ENCODE measurements at regions not wholly inside any gene's neighbourhood (a gene's known extent, or its start where the extent isn't known, plus 50 kb on each side); places are given as distances from the start of the nearest gene placed in this dataset.
"Not testable (repeated sequence)": the region's sequence is repeated elsewhere in the genome, so short reads cannot be mapped to it uniquely, and the experiment has no call there.

GRCh38 chr1:109837852-109838570 is 72.6 kb upstream of the CSF1 start:
- ATAC-seq (no peak), DNase-seq (no peak)
- peaks cover 2% of the 10 kb centered on the region for H3K27me3 Mint-ChIP-seq (ENCODE audit: low read depth)
- no peaks in the 10 kb centered on the region for H3K4me1 Mint-ChIP-seq (ENCODE audit: low read depth)
- H3K9me3 Mint-ChIP-seq: peaks cover 4% of the 10 kb centered on the region
- H3K4me3 Mint-ChIP-seq: no peak overlapping the region
- peaks cover 2% of the 10 kb centered on the region for H3K36me3 Mint-ChIP-seq (ENCODE audit: insufficient read depth)

DNA sequence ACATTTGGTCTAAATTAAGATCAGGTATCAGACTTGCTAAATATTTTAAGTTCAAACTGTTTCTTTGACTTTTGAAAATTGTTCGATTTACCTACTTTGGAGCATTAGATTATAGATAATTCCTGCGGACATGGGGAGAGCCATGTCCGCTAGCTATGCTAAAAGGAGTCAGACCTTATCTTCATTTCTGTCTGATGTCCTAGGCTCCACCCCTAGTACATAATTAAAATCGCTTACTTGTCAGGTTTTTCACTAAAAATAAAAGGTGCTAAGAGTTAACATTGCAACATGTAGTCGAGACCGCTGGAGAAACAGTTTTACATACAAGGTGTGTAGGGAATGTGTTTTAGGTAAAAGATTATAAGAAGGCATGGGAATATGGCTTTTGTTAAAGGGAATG is 71.9 kb upstream of the EPS8L3 start:
- H3K4me3 Mint-ChIP-seq; DNase-seq; ATAC-seq; H3K36me3 Mint-ChIP-seq (ENCODE audit: insufficient read depth); H3K27me3 Mint-ChIP-seq (ENCODE audit: low read depth); H3K4me1 Mint-ChIP-seq (ENCODE audit: low read depth): not testable (repeated sequence)
- H3K9me3 Mint-ChIP-seq: peaks cover 11% of the 10 kb centered on the region

DNA sequence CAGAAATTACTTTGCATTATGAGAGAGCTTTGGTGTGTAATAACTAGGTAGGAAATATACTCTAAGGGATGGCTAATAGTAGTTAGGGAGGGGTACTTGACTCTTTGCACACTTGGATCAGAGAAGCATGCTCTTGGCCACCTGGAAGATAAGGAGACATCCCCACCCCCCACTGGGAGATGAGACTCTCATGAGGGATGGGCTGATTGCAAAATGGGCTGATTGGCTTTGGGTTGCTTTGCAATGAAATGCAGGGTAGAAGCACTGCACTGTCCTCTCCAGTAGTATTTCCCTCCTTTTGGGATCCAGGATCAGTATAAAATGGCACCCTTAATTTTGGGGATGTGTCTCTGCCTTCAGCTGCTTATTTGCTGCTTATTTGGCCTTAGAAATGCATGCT is 71.2 kb upstream of the EPS8L3 start:
- Mint-ChIP-seq H3K27me3 (ENCODE audit: low read depth) (no peaks in the 10 kb centered on the region), H3K36me3 (ENCODE audit: insufficient read depth) (peaks cover 2% of the 10 kb centered on the region), H3K9me3 (peaks cover 11% of the 10 kb centered on the region), H3K4me1 (ENCODE audit: low read depth) (no peaks in the 10 kb centered on the region), H3K4me3 (no peak overlapping the region)
- ATAC-seq (no peak), DNase-seq (no peak)

DNA sequence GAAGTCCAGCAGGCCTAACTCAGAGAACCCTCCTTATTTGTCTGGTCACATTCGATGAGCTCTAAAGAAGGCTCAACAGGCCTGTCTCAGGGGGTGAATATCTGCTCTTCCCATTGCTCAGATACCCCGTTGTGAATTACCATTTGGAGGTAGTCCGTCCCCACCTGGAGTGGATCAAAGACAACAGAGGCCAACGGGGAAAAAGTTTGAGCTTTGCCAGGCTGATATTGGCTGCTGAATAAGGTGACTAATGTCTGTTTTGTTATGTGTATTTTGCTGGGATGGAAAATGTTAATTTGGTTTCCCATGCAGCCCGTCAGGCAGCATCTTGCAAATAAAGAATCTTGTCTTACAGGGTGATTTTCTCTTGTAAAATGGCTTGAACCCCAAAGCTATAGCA is 69.2 kb upstream of the EPS8L3 start:
- peaks cover 2% of the 10 kb centered on the region for H3K36me3 Mint-ChIP-seq (ENCODE audit: insufficient read depth)
- H3K27me3 Mint-ChIP-seq (ENCODE audit: low read depth): no peaks in the 10 kb centered on the region
- H3K4me1 Mint-ChIP-seq (ENCODE audit: low read depth): no peaks in the 10 kb centered on the region
- peaks cover 11% of the 10 kb centered on the region for H3K9me3 Mint-ChIP-seq
- H3K4me3 Mint-ChIP-seq: no peak overlapping the region
- no peak for DNase-seq
- no peak for ATAC-seq

DNA sequence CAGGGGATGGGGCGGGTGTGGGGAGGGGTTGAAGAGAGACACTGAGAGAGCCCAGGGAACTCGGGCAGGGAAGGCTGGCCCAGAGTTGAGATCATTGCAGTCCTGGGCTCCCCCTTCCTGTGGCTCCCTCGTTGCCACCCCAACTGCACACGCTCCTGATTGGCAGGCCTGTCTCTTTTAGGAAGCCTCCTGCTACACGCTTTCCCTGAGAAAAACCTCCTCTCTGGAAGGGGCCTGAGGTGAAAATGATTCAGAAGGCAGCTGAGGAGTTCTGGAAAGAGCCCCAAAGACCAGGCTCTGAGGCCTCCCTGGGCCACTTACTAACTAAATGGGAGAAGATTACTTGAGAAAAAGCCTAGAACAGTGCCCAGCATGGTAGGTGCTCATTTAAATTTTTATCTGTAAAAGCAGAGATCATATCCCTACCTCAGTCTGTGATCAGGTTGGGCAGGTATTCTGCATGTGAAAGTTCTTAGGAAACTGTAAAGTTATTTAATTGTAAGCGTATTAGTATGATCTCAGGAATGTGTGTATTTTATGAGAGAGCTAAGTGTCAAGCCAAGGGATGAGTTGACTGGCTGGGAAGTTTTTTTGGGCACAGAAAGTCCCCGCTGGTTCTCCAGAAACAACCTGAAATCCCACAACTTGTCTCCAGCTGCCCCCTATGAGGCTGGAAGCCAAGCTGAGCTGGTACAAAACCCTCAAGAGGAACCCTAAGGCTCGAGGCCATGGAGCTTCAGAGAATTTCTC is 65.2 kb upstream of the EPS8L3 start:
- H3K9me3 Mint-ChIP-seq: peaks cover 7% of the 10 kb centered on the region
- no peaks in the 10 kb centered on the region for H3K36me3 Mint-ChIP-seq (ENCODE audit: insufficient read depth)
- H3K27me3 Mint-ChIP-seq (ENCODE audit: low read depth): no peaks in the 10 kb centered on the region
- H3K4me3 Mint-ChIP-seq: no peak overlapping the region
- DNase-seq (no peak), ATAC-seq (no peak)
- peaks cover 1% of the 10 kb centered on the region for H3K4me1 Mint-ChIP-seq (ENCODE audit: low read depth)

DNA sequence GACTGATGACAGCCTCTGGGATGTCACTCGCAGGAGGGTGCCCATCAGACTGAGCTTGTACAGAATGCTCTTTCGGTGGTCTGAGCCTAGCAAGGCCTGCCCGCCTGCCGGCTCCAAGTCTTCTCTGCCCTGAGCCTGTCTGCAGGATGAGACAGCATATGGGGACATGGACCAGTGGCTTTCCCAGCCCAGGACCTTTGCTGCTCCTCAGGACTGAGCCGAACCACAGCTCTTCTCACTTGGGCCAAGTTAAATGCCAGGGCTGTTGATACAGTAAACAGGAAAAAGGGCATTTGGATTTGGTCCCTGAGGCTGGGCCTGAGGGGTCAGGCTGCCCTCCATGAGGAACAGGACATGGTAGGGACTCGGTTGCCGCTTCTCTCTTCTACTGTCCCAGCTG is 64.3 kb upstream of the EPS8L3 start:
- peaks cover 1% of the 10 kb centered on the region for H3K4me1 Mint-ChIP-seq (ENCODE audit: low read depth)
- H3K36me3 Mint-ChIP-seq (ENCODE audit: insufficient read depth): no peaks in the 10 kb centered on the region
- H3K27me3 Mint-ChIP-seq (ENCODE audit: low read depth): no peaks in the 10 kb centered on the region
- no peak for ATAC-seq
- H3K4me3 Mint-ChIP-seq: no peak overlapping the region
- peaks cover 7% of the 10 kb centered on the region for H3K9me3 Mint-ChIP-seq
- no peak for DNase-seq

DNA sequence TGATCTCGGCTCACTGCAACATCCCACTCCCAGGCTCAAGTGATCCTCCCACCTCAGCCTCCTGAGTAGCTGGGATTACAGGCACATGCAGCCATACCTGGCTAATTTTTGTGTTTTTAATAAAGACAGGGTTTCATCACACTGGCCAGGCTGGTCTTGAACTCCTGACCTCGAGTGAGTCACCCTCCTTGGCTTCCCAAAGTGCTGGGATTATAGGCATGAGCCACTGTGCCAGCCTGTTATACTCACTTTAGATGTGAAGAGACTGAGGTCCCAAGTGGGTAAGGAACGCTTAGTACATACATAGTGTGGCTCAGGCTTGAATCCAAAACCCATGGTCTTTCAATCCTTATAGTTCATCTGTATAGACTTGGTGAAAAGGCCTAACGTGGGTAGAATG is 63.7 kb upstream of the EPS8L3 start:
- Mint-ChIP-seq H3K27me3 (ENCODE audit: low read depth) (no peaks in the 10 kb centered on the region), H3K36me3 (ENCODE audit: insufficient read depth) (no peaks in the 10 kb centered on the region), H3K4me1 (ENCODE audit: low read depth) (peaks cover 1% of the 10 kb centered on the region), H3K4me3 (no peak overlapping the region), H3K9me3 (peaks cover 7% of the 10 kb centered on the region)
- no peak for ATAC-seq
- no peak for DNase-seq

- Mint-ChIP-seq H3K4me3 (no peak overlapping the region), H3K9me3 (peaks cover 4% of the 10 kb centered on the region), H3K36me3 (ENCODE audit: insufficient read depth) (no peaks in the 10 kb centered on the region), H3K4me1 (ENCODE audit: low read depth) (peaks cover 1% of the 10 kb centered on the region), H3K27me3 (ENCODE audit: low read depth) (no peaks in the 10 kb centered on the region)
- DNase-seq (no peak), ATAC-seq (no peak)
Observed at GRCh38 chr1:109826930-109827349, 63.2 kb upstream of the EPS8L3 start.

DNA sequence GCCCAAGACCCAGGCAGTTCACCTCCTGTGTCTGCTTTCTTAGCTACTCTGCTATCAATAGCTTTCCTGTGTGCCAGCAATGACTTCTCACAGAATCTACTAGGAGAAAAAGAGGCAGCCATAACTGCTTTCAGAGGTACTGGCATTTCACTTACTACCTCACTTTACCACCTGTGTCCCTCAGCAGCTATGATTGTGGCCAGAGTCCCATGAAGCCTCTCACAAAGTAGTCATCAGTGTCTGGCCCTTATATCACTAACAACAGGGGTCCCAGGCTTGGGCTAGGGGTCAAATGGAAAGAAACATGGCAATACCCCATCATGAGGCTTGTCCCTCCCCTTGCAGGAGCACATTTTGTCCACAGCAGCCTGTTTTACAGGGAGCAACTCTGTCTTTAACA is 62.7 kb upstream of the EPS8L3 start:
- no peak overlapping the region for H3K4me3 Mint-ChIP-seq
- no peak for ATAC-seq
- H3K27me3 Mint-ChIP-seq (ENCODE audit: low read depth): no peaks in the 10 kb centered on the region
- H3K4me1 Mint-ChIP-seq (ENCODE audit: low read depth): peaks cover 1% of the 10 kb centered on the region
- no peaks in the 10 kb centered on the region for H3K36me3 Mint-ChIP-seq (ENCODE audit: insufficient read depth)
- peaks cover 3% of the 10 kb centered on the region for H3K9me3 Mint-ChIP-seq
- no peak for DNase-seq

GRCh38 chr1:109824349-109825115 is 60.8 kb upstream of the EPS8L3 start:
- ATAC-seq (no peak), DNase-seq (no peak)
- Mint-ChIP-seq H3K4me1 (ENCODE audit: low read depth) (peaks cover 7% of the 10 kb centered on the region), H3K9me3 (no peaks in the 10 kb centered on the region), H3K36me3 (ENCODE audit: insufficient read depth) (no peaks in the 10 kb centered on the region), H3K27me3 (ENCODE audit: low read depth) (no peaks in the 10 kb centered on the region), H3K4me3 (no peak overlapping the region)

DNA sequence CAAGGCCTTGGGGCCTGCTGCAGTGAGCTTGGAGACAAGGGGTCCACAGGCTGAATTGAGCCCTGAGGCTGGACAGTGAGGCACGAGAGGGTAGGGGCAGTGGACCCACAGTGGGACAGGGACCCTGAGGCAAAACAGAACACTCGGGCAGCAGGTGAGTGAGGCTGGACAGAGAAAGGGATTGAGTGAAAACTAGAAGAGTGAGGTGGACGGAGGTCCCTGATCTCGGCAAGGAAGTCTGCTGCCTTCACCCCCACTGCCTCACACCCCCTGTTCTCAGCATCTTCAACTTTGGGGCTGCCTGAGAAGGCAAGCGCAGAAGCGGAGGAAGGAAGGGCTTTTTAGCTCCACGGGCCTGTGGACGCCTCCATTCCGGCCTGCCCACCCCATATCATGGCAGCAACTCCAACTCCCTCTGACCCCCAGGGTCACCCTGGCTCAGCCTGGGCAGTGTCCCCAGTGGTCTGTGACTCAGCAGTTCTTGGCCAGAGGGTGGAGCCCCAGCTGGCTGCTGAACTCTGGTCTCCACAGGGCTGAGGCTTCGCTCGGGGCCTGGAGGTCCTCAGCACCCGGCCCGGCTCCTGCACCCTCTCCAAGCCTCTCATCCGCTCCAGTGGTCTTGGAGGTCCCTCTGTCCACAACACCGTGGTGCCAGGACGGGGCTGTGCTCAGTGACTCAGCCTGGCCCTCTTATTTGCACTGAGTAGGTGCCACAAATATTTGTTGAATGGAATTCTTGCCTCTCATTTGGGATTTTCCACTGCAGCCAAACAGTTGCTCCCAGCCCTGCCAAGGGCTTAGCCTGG is 60.0 kb upstream of the EPS8L3 start:
- DNase-seq: no peak
- no peaks in the 10 kb centered on the region for H3K36me3 Mint-ChIP-seq (ENCODE audit: insufficient read depth)
- H3K9me3 Mint-ChIP-seq: no peaks in the 10 kb centered on the region
- H3K4me3 Mint-ChIP-seq: no peak overlapping the region
- ATAC-seq: no peak
- H3K4me1 Mint-ChIP-seq (ENCODE audit: low read depth): peaks cover 7% of the 10 kb centered on the region
- no peaks in the 10 kb centered on the region for H3K27me3 Mint-ChIP-seq (ENCODE audit: low read depth)

- DNase-seq: no peak
- H3K27me3 Mint-ChIP-seq (ENCODE audit: low read depth): no peaks in the 10 kb centered on the region
- H3K36me3 Mint-ChIP-seq (ENCODE audit: insufficient read depth): no peaks in the 10 kb centered on the region
- H3K4me1 Mint-ChIP-seq (ENCODE audit: low read depth): peaks cover 7% of the 10 kb centered on the region
- ATAC-seq: no peak
- H3K4me3 Mint-ChIP-seq: no peak overlapping the region
- H3K9me3 Mint-ChIP-seq: no peaks in the 10 kb centered on the region
Observed at GRCh38 chr1:109822749-109823542, 59.2 kb upstream of the EPS8L3 start.

DNA sequence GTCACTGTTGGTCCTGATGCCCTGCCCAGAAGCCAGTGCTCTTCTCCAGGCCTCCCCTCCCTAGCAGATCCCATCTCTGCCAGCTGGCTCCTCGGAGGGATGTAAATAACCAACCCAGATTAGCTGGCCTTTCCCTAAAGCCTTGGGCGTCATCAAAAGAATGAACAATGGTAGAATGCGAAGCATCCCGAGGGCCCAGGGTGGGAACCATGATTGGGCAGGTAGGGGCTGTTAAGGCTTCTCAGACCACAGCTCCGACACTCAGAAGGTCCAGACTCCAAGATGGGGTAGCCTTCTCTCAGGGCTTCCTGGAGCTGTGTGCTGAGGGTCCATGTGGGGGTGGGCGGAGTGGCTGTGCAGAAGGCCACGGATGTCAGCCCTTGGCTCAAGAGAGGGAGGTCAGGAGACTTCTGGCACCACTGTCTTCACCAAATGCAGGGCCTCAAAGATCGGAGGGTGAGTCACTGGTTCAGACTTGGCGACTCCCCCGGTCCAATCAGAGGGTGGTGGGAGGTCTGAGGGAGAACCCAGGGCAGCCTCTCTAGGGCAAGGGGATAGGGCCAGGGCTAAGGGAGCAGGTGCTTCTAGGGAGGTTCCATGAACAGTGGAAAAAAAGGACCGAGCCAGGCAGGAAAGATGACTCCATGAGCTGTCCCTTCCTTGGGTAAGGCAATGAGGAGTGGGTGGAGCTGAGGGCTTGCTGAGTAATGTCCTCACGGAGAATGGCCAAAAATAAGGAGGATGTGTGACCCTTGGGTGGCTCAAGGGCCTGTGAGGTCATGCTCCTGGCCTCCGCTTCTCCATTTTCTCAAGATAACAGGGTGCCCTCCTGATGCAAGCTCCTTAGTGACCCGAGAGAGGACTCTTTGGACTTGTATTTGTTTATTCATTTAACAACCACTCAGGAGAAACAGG is 58.4 kb upstream of the EPS8L3 start:
- no peak for DNase-seq
- Mint-ChIP-seq H3K4me1 (ENCODE audit: low read depth) (peaks cover 7% of the 10 kb centered on the region), H3K36me3 (ENCODE audit: insufficient read depth) (no peaks in the 10 kb centered on the region), H3K4me3 (no peak overlapping the region), H3K9me3 (no peaks in the 10 kb centered on the region), H3K27me3 (ENCODE audit: low read depth) (no peaks in the 10 kb centered on the region)
- ATAC-seq: no peak
